DMS153 (cell line): ENCODE measurements at regions not wholly inside any gene's neighbourhood (a gene's known extent, or its start where the extent isn't known, plus 50 kb on each side); places are given as distances from the start of the nearest gene placed in this dataset.
A peak's percentile ranks its signal among the peaks of the same experiment; 100 is the strongest.
"Not testable (repeated sequence)": the region's sequence is repeated elsewhere in the genome, so short reads cannot be mapped to it uniquely, and the experiment has no call there.

Experiments
- DNase-seq: peaks from one replicate; lab custom pipeline; 2025; lab: John Stamatoyannopoulos, UW

DNA sequence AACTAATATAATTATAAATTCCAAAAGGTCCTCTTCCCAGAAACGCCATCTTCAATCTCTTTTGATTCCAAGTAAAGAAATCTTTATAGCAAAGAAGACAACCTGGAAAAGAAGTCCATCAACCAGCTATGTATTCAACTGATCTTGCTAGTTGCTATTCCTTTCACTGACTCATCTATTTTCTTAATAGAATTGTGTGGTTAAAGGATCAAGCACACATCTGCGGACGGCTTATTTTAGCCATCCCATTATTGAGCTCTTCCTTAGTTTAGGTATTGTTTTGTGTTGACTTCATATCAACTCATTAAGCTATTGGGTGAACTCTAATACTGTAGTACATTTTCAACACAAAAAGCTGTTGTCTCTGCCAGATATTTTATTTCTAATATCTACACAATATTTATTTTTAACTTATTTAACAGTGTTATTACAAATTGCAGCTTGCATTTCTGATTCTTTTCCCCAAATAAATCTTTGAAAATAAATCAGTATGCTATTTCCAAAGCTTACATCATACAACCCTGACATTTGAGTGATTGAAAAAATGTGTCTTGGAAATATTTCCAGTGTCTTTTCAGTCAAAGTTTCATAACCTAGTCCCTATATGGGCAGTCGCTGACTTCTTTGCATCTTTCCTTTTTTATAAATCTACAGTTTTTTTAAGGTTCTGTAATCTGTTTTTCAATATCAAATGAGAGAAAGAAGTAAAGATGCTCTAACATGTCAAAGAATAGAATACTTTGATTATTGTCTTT, 158.8 kb upstream of the SPRY2 start:
- DNase-seq, result no peak

DNA sequence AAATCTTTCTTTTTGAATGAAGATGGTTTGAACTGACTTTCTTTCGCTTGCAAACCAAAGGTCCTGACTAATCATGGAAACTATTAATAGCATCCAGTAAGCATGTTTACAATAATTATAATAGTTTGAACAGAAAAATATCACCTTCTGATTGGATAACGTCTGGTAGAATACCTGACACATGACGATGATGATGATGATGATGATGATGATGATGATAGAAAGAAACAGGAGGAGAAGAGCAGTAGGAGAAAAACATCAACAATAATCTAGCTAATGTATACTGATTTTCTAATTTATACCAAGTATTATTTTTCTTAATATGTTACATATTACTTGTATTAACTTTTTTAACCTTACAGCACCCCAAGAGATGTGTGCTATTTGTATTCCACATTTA, 157.5 kb upstream of the SPRY2 start:
- no peak for DNase-seq

DNA sequence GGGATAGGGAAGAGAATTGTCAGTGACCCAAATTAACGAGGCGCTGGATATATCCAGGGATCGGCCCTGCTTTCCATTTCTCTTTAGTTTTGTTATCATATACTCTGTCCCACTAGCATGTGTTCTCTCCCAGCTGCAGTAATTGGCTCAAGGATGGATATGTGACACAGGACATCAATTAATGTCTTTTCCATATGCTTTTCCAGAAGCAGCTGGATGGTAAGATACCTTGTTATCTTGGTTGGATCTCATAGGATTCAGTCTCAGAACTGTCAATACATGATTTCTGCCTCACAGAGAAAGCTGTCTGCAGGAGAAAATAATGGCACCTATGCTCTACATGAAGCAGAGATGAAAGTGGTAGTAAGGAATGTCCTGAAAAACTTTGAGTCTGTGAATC, 157.1 kb upstream of the SPRY2 start:
- DNase-seq, result no peak

DNA sequence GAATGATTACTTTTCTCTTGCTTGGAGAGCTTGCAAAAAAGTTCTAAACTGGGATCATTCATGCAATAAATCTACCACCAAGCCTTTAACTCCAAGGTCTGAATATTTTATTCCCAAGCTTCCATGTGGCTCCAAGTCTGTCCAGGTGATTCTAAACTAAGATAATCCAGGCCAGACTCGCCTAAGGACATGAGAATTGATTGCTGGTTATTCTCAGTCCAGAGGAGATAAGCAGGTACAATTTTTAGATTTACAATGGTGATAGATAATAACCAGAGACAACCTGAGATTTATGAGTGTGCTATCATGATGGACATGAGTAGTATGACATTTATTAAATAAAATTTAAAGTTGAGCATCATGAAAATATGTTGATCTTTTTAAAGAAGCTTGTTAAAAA, 156.5 kb upstream of the SPRY2 start:
- no peak for DNase-seq

DNA sequence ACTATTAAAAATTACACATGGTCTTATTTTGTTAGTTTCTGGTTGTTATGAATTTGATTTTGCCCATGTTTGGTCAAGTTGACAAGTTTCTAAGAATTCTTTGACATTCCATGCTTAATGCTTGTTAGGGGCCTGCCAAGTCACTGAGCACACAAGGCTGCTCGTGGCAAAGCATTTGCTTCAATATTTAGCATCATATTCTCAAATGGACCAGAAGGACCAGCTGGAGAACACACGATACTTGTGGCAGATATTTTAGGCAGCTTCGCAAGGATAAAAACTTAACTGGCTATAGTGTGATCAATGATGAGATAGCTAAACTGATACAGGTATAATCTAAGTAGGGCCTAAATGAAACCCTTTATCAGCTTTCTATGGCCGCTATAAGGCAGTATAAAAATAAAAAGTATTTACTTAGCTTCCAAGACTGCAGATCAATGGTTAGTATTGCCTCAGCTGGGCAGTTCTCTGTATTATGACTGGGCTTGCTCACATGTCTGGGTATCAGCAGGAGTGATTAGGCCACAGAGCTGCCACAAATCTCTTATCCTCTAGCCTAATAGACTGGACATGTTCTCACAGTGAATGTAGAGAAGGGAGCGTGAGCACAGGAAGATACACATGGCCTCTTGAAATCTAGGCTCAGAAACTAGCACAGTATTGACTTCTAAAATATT, 155.9 kb upstream of the SPRY2 start:
- DNase-seq, result no peak

DNA sequence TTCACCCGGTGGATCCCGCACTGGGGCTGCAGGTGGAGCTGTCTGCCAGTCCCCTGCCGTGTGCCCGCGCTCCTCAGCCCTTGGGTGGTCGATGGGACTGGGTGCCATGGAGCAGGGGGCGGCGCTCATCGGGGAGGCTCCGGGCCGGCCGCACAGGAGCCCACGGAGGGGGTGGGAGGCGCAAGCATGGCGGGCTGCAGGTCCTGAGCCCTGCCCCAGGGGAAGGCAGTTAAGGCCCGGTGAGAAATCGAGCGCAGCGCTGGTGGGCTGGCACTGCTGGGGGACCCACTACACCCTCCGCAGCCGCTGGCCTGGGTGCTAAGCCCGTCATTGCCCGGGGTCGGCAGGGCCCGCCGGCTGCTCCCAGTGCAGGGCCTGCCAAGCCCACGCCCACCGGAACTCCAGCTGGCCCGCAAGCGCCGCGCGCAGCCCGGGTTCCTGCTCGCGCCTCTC, 149.6 kb upstream of the SPRY2 start:
- not testable (repeated sequence) for DNase-seq

DNA sequence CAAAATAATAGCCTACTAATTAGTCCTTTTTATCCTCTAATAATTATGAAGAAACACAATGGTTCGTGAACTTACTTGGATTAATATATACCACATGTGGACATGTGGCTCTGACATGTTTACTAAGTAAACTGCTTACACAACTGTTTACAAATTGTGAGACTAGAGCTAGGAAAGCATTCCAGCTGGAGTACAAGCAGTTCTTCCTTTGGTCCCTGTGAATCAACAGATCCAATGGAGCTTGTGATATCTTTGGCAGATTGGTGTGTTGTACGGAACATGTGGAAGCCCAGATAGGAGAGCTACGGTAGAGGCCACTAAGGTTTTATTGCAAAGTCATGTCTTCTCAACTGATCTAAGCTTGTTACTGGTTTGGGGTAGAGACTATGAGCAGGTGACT, 145.5 kb upstream of the SPRY2 start:
- DNase-seq, result no peak

DNA sequence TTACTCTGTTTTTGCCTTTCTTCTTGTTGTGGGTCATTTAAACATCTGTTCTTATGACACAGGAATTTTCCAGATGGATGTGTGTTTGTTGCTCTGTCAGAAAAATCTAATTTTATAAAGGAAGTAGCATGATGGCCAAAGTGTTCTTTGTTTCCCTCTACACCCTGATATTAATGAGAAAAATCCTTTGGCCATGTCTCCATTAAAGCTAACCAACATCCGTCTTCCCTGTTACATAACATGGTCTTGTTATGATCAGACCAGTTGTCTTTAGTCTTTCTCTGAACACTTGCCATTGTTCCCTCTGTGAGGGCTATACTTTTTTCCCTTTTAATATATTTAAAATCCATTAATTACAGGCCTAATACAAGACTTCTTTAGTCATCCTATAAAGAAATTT, 142.2 kb upstream of the SPRY2 start:
- no peak for DNase-seq

DNA sequence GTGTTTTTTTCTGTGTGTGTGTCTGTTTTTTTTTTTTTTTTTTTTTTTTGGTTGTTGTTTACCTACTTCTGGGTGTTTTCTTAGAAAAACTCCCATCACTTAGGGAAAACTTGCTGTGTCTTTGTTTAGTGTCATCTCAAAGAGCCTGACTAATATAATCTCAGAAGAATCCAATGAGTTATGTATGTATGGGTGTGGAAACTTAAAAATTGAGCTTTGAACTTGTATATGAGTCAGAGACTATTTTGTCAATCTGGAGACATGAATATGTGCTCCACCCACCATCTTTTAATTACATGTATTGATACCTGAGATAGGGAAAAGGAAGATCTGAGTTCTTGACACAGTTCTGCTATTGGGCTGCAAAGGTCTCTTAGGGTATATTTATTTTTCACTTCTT, 140.7 kb upstream of the SPRY2 start:
- DNase-seq, result no peak

DNA sequence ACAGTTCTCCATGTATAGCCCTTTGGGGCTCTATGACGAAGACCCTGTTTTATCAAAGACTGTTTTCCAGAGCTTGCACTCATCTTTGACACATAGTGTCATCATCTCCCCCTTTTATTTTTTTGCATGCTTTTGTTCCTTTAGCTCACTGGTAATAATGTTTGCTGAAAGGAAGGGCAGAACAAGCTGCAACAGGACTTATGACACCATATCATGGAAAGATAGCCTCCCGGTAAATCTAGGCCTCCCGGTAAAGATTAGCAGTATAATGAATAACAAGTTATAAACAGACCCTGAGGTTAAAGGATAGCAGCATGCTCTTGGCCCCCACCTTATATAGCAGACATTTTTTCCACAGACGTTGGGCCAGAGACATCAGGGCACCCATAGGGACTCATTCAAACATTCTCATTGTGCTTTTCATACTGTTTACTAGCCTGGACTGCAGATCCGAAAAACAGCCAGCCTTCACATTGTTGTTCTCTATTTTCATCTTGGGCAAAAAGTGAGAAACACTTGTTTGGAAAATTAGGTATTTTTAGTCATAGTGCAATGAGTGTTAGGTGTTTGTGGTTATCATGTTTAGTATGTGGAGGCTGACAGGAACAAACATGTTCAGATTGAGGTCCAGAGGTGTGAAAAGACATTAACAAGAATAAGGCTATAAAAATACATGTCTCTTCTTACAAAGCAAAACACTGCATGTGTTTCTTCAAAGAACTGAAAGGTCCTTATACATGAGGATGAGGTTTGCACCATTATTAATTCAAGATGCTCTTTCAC, 136.9 kb upstream of the SPRY2 start:
- no peak for DNase-seq

DNA sequence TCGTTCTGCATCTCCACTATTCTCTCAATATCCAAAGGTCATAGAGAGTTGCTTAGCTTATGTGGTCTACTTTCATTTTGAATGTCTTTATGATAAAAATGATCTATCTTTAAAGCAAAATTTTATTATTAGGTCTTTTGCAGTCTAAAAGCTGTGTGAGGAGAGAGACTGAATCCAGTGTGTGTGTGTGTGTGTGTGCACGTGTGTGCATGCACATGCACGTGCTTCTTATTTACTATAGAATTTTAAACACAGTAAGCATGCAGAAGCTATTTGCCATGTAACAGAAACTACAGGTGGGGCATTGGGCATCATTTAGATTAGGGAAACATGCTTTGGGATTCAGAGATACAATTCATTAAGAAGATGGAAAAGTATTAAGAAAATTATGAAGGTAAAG, 136.0 kb upstream of the SPRY2 start:
- DNase-seq, result no peak

DNA sequence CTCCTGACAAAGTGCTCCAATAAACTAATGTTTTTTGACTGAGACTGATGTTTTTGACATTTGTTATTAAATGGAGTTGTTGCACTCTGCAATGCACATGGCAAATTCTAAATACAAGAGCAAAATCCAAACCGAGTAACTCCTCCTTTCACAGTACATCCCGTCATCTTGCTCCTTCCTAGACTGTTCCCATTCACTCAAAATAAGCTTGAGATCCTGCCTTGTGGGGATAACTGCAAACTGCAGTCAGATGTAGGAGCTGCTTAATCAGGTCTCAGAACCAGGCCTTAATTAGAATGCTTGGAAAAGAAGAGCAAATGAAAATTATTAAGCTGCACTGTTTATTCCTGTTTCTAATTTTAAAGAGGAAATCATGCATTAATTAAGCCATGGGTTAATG, 134.8 kb upstream of the SPRY2 start:
- DNase-seq, result no peak

DNA sequence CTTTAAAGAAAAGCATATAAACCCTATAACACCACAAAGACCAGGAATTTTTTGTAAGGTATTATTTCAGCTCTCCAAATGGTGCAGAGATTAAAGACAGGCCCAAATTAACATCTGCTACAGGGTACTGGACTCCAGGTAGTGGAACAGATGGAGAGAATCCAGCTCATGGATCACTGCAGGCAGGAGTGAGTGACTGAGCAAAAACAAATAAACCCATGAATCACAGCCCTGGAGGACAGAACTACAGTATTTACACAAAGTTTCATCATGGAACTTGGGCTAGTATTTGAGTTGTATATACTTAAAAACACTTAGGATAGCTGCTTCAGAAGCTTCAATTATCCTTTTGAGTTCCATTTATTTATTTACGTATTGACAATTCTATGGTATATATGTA, 132.8 kb upstream of the SPRY2 start:
- DNase-seq, result peak; percentile 34

DNA sequence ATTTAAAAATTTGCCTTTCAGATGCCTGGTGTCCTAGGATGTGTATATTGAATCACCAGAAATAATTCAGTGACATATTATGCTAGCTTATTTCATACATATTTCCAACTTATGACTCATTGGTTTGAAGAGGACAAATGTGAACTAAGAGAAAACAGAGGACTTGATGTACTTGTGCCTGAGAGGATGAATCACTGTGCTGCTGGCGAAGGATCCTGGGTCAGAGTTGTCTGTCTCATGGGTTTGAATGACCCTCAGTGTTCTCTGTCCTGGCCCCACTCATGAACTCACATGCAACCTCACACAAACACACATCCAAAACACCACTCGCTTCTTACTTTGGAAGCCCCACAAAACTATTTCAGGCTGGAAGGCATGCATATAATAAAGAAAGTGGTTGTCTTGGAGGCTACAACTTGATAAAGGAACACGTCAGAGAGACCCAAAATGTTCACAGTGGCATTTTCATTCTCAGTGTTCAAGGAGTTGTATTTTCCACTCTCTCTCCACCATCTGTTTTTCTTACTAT, 129.0 kb upstream of the SPRY2 start:
- DNase-seq, result no peak

DNA sequence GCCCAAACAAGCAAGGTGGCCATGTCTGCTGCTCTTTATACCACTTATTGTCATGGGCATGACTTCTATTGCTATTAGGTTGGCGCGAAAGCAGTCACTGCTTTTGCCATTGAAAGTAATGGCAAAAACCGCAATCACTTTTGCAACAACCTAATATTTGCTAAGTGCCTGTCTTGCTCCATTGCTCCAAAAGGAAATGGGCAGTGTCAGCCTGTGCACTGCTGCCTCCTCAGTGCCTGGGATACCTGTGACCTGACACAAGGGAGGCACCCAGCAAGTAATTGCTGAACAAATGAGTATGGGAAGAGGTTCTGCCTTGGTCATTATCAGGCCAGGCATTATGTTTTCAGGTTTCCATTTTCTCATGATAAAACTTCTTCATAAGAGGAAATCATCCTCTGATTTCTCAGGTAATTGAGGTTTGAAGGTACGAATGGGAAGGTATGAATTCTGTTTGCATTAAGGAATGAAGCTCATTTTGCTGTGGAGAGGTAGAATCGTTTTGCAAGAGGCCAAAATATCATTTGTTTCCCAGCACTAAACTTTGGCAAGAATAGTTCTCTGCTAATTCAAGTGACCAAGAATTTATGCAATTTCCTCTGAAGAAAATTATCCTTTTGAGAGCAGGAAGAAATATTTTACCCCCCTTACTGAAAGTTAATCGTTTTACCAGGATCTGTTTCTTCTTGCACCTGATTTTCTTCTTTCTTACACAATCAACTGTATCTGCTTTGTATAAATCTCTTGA, 128.4 kb upstream of the SPRY2 start:
- DNase-seq, result no peak

DNA sequence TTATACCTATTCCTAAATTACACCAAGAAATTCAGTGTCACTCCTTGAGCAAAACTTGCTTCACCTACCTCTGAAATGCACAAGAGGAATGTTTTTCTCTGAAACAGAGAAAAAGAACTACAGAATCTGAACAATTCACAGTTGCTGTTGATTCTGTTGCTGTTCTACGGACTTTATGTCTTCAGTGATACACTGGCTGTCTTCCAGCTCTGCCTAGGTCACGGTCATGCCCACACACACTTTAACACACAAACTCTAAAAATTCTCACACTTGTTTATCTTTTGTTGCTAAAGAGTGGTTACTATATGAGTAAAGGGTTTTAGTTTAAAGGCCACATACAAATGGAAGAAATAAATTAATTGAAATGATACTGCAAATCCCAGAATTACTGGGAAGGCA, 124.4 kb upstream of the SPRY2 start:
- no peak for DNase-seq

DNA sequence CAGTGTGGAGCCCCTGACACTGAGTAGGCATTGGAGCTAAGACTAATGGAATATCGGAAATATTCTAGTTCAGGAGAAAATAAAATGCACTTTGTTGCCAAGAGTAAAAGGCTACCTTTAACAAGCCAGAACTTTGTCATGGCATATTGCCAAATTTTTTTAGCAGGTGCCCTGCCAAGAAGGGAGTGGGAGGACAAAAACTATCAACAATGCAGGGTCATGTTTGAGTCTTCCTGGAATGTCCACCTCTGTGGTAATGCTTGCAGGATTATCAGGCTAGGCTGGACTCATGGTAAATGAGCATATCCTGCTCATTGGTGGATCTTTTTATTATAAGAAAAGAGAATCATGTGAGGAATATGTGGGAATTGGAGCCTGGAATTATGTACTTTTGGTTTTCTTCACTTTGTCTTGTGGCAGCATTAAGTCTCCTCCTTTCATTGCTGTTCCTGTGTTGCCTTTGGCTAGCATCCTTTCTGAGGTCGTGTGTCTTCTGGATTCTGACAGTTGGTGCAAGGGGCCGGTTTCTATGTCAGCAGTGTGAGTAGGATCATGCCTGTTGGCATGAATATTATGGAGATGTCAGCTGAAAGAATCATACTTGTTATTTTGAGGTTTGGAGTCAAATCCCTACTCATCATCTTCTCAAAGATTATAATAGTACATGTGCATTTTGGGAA, 122.9 kb upstream of the SPRY2 start:
- DNase-seq, result no peak

DNA sequence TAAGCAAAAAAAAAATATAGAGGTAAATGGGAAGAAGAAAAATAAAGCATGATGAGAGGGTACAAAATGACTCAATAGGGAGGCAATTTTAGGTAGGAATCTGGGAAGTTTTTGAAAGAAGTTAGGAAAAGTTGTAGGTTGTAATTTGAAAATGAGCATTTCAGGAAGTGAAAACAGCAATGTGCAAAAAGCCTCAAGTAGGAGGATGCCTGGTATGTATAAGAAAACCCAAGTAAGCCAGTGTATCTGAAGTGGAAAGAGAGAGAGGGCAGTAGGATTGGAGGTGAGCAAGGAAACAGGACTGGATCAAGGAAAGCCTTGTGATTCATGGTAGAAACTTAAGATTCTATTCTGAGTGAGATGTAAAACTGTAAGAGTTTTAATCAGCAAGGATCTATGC, 121.6 kb upstream of the SPRY2 start:
- no peak for DNase-seq

DNA sequence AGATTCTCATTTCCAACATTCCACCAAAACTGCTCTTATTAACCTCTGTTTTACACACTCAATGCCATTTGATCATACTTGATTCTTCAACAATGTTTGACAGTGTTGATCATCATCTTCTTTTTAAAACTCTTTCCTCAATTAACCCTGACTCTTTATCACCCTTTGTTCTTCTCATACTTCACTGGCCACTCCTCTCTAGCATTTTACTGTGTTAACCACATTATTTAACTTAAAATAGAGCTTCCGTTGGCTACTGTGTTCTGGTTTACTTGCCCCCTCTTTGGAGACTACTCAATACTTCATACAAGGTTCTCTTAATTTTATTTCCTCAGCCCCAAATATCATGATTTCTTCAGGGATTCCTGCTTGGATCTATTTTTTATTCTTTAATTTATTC, 121.1 kb upstream of the SPRY2 start:
- DNase-seq, result no peak

DNA sequence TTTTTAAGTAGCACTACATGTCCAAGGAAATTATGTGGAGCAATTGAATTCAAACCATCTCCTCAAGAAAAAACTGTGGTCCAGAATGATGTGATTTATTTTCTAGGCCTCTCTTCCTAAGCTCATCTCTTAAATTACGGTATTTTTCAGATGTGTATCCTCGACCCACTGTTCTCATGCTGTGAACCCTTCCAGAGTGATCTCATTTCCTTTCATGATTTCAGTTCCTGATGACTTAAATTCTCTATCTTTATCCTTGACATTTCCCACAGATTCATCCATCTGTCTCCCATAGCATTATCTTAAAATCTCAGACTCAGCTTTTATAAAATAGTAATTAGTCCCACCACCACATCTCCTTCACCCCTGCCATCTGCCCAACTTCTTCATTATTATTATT, 117.6 kb upstream of the SPRY2 start:
- no peak for DNase-seq

DNA sequence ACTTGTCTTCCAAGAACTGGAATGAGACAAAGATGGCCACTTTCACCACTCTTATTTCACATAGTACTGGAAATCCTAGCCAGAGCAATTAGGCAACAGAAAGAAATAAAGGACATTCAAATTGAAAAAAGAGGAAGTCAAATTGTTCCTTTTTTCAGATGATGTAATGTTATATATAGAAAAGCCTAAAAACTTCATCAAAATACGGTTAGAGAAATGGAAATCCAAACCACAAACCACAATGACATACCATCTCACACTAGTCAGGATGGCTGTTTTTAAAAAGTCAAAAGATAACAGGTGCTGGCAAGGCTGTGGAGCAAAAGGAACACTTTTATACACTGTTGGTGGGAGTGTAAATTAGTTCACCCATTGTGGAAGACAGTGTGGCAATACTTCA, 113.3 kb upstream of the SPRY2 start:
- DNase-seq, result no peak

DNA sequence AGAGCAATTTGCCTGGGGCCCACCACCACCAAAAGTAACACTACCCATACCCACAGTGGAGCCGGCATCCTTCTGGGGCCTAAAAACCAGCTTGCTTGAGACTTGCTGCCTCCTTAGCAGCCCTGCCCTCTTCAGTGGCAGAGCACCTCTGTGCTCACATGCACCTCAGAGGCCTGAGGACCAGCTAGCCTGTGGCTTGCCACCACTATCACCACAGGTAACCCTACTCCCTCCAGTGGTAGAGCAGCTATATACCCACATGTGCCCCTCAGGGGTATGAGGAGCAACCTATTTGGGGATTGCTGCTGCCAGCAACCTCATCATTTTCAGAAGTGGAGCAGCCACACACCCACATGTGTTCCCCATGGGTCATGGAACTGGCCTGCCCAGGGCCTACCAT, 111.4 kb upstream of the SPRY2 start:
- no peak for DNase-seq
